HG03571 (cell line): ENCODE measurements at regions not wholly inside any gene's neighbourhood (a gene's known extent, or its start where the extent isn't known, plus 50 kb on each side); places are given as distances from the start of the nearest gene placed in this dataset.
"Not testable (repeated sequence)": the region's sequence is repeated elsewhere in the genome, so short reads cannot be mapped to it uniquely, and the experiment has no call there.

Experiments used
- ATAC-seq: cut with Tn5 transposase; IDR thresholded peaks from one replicate; pipeline ENCODE4 v1.9.1; 2021; ENCODE audit not compliant: unreplicated experiment

- ATAC-seq = no peak
Observed at GRCh38 chr6:156231026-156231765, 546.0 kb upstream of the ARID1B start.

GRCh38 chr6:156219973-156220372, 557.2 kb upstream of the ARID1B start:
- ATAC-seq = no peak

GRCh38 chr6:156205678-156206077, 571.5 kb upstream of the ARID1B start:
- no peak for ATAC-seq

GRCh38 chr6:156199182-156199581, 578.0 kb upstream of the ARID1B start:
- no peak for ATAC-seq

- no peak for ATAC-seq
Observed at GRCh38 chr6:156197513-156197912, 579.7 kb upstream of the ARID1B start.

GRCh38 chr6:156194981-156195380, 582.2 kb upstream of the ARID1B start:
- no peak for ATAC-seq

- no peak for ATAC-seq
Observed at GRCh38 chr6:156193381-156193780, 583.8 kb upstream of the ARID1B start.

- ATAC-seq = no peak
Observed at GRCh38 chr6:156191895-156192294, 585.3 kb upstream of the ARID1B start.

GRCh38 chr6:156191390-156191789, 585.8 kb upstream of the ARID1B start:
- not testable (repeated sequence) for ATAC-seq

- ATAC-seq = no peak
Observed at GRCh38 chr6:156190270-156190669, 586.9 kb upstream of the ARID1B start.

- ATAC-seq = no peak
Observed at GRCh38 chr6:156189714-156190113, 587.5 kb upstream of the ARID1B start.

- ATAC-seq = no peak
Observed at GRCh38 chr6:156189195-156189594, 588.0 kb upstream of the ARID1B start.

- no peak for ATAC-seq
Observed at GRCh38 chr6:156185113-156185512, 592.1 kb upstream of the ARID1B start.

GRCh38 chr6:156183678-156184077, 593.5 kb upstream of the ARID1B start:
- ATAC-seq = no peak

- no peak for ATAC-seq
Observed at GRCh38 chr6:156182356-156182755, 594.8 kb upstream of the ARID1B start.

- ATAC-seq = no peak
Observed at GRCh38 chr6:156181506-156181905, 595.7 kb upstream of the ARID1B start.

- no peak for ATAC-seq
Observed at GRCh38 chr6:156175971-156176421, 601.2 kb upstream of the ARID1B start.

- no peak for ATAC-seq
Observed at GRCh38 chr6:156175433-156175832, 601.7 kb upstream of the ARID1B start.

GRCh38 chr6:156174031-156174890, 602.9 kb upstream of the ARID1B start:
- no peak for ATAC-seq

- no peak for ATAC-seq
Observed at GRCh38 chr6:156169371-156169770, 607.8 kb upstream of the ARID1B start.

- ATAC-seq = no peak
Observed at GRCh38 chr6:156167625-156168071, 609.5 kb upstream of the ARID1B start.

- no peak for ATAC-seq
Observed at GRCh38 chr6:156167016-156167624, 610.1 kb upstream of the ARID1B start.
